Fibroblast of pulmonary artery (primary cell): ENCODE measurements at regions not wholly inside any gene's neighbourhood (a gene's known extent, or its start where the extent isn't known, plus 50 kb on each side); places are given as distances from the start of the nearest gene placed in this dataset.
"Not testable (repeated sequence)": the region's sequence is repeated elsewhere in the genome, so short reads cannot be mapped to it uniquely, and the experiment has no call there.

ENCODE experiments used
- DNase-seq: peaks from one replicate; pipeline ENCODE4 v3.0.0-alpha.2; 2010; ENCODE audit warnings: low read depth
- H3K4me3 ChIP-seq: replicated peaks from 2 replicates; pipeline ENCODE4 v1.5.1; 2011; ENCODE audit warnings: low read depth, mild to moderate bottlenecking, control low read depth, low read length, moderate library complexity
- CTCF ChIP-seq: IDR thresholded peaks from 2 replicates; pipeline ENCODE4 v1.5.1; 2011; ENCODE audit warnings: mild to moderate bottlenecking, control low read depth, low read length, inconsistent platforms; ENCODE audit errors: missing control alignments

GRCh38 chr2:183840061-183840584 lies 715.9 kb downstream of the NUP35 start:
- TF ChIP-seq CTCF = no peak
- no peak overlapping the region for H3K4me3 ChIP-seq
- DNase-seq = no peak

GRCh38 chr2:183849826-183850225 lies 725.6 kb downstream of the NUP35 start:
- not testable (repeated sequence) for DNase-seq, H3K4me3 ChIP-seq

- H3K4me3 ChIP-seq = no peak overlapping the region
- no peak for DNase-seq
- no peak for TF ChIP-seq CTCF
These were observed 734.9 kb downstream of the NUP35 start for GRCh38 chr2:183859129-183859528.

GRCh38 chr2:183866666-183867065 lies 731.7 kb upstream of the ZNF804A start:
- H3K4me3 ChIP-seq = no peak overlapping the region
- TF ChIP-seq CTCF = no peak
- no peak for DNase-seq

- H3K4me3 ChIP-seq = no peak overlapping the region
- no peak for TF ChIP-seq CTCF
- DNase-seq = no peak
These were observed 731.1 kb upstream of the ZNF804A start for GRCh38 chr2:183867206-183867605.

- TF ChIP-seq CTCF = no peak
- DNase-seq = no peak
- H3K4me3 ChIP-seq = no peak overlapping the region
These were observed 730.2 kb upstream of the ZNF804A start for GRCh38 chr2:183868153-183868552.

GRCh38 chr2:183868707-183869106 lies 729.6 kb upstream of the ZNF804A start:
- DNase-seq = peak; percentile 7

More at GRCh38 chr2:183868707-183869106, 729.6 kb upstream of the ZNF804A start:
- no peak overlapping the region for H3K4me3 ChIP-seq
- no peak for TF ChIP-seq CTCF
